Glomerular visceral epithelial cell (primary cell): ENCODE measurements at regions not wholly inside any gene's neighbourhood (a gene's known extent, or its start where the extent isn't known, plus 50 kb on each side); places are given as distances from the start of the nearest gene placed in this dataset.

ENCODE experiments used
- DNase-seq: peaks from one replicate; pipeline ENCODE4 v3.0.0-alpha.2; 2016; ENCODE audit errors: extremely low spot score

DNA sequence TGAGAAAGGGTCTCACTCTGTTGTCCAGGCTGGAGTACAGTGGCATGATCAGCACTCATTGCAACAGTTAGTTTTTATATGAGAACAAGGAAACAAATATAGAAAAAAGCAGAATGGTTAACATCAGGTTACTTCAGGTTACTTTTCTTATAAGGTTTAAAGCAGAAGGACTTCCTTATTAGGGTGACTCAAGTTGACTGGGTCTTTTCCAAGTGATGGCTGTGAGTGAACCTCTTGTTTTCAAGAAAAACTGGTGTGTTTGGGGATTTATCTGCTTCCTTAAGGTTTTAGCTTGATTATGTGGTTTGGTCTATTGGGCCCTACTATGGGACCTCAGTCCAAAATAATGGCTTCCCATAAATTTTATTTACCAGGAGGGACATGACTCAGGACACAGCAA lies 99.2 kb downstream of the ARRDC3 start:
- DNase-seq: peak; percentile 71

GRCh38 chr5:91283326-91283725 lies 99.8 kb downstream of the ARRDC3 start:
- DNase-seq: peak; percentile 33

GRCh38 chr5:91282210-91282609 lies 100.9 kb downstream of the ARRDC3 start:
- no peak for DNase-seq

DNA sequence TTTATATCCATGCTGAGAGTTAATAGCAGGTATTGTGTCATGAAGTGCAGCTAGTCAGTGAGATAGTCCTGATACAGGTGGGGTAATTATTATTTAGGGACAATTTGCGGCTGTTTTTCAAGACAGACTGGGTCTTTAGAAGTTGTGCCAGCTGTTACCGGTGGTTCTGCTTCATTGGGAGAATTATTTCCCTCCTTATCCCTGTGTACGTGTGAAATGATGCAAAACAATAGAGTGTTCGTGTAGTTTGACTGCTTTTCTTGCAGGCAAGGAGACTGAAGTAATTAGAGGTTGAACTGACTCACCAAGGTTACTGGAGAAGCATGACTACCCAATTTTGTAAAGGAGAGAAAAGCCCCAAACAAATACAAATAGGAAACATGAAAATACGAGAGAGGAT lies 101.7 kb downstream of the ARRDC3 start:
- peak; percentile 92 for DNase-seq

DNA sequence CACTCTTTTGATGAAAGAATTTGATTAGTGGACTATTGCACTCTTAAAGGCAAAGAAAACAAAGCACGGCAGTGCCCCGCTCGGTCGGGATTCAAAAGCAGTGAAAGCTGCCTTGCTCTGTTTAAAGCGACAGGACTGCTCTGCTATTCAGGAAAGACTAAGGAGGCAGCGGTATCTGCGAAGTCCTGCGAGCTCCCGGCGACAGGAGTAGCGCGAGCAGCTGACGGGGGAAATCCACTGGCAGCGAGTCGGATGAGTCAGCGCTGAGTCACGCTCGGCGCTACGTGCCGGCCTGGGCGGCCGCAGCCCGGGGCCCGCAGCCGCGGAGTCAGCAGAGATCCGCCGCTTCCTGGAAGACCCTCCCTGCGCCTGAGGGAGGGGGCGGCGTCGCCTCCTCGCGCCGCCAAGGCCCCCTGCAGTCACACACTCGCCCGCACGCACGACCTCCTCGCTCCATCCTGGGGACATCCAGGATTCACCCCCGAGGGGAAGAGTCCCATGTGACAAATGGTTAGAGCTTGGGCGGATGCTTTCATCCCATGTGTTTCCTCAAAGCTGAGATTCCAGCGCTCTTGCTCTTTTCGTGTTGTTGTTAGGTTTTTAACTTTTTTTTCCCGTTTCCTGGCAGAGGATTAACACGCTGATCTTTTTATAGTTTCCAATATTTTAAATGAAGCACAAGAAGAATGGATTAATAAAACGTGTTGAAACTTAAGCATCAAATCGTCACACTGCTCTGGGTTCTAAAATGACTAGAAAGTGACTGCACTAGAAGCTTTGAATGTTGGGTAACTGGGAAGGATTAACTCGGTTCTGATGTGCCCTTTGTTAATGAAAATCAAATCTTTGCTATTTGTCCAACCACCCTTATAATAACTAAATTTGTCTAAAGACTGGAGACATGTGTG lies 102.5 kb downstream of the ARRDC3 start:
- DNase-seq: peak; percentile 99

GRCh38 chr5:91277840-91278239 lies 105.3 kb downstream of the ARRDC3 start:
- no peak for DNase-seq

- DNase-seq: no peak
Measured at GRCh38 chr5:91277093-91277626, 106.0 kb downstream of the ARRDC3 start.

DNA sequence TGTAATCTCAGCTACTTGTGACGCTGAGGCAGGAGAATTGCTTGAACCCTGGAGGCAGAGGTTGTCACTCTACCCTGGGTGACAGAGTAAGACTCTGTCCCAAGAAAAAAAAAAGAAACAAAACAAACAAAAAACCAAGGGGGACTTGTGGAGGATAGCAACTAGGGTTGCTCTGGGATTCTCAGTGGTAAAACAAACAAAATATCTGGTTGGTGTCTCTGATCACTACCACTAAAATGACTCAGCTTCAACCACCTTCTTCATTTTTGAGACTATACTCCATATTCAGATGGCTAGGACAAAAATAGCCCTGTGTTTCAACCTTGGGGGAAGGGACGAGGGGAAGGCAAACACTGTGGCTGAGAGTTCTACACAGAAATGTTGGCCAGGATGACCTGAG lies 110.3 kb downstream of the ARRDC3 start:
- DNase-seq: peak; percentile 49

- peak; percentile 56 for DNase-seq
Measured at GRCh38 chr5:91271999-91272398, 111.1 kb downstream of the ARRDC3 start.

- no peak for DNase-seq
Measured at GRCh38 chr5:91269198-91269597, 113.9 kb downstream of the ARRDC3 start.

DNA sequence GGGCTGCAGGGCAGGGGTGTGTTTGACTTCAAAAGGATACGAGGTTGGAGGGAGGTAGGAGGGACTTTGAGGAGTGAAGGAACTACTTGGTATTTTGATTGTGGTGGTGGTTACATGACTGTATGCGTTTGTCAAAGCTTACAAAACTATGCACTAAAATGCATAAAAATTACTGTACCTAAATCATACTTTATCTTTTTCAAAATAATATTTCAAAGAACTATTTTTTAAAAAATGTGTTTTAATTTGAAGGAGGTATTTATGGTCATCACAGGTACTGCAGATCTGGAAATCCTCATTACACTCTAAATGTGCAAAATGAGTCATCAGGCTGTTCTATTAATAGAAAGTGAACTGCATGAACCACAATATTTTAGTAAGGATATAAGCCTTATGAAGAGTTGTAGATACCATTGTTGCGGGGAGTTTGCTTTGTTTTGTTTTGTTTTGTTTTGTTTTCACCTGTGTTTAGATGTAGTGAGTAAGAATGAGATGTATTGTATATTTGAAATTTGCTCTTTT lies 116.9 kb downstream of the ARRDC3 start:
- DNase-seq: peak; percentile 45

GRCh38 chr5:91264311-91265051 lies 118.6 kb downstream of the ARRDC3 start:
- no peak for DNase-seq

- DNase-seq: no peak
Measured at GRCh38 chr5:91263898-91264297, 119.2 kb downstream of the ARRDC3 start.

DNA sequence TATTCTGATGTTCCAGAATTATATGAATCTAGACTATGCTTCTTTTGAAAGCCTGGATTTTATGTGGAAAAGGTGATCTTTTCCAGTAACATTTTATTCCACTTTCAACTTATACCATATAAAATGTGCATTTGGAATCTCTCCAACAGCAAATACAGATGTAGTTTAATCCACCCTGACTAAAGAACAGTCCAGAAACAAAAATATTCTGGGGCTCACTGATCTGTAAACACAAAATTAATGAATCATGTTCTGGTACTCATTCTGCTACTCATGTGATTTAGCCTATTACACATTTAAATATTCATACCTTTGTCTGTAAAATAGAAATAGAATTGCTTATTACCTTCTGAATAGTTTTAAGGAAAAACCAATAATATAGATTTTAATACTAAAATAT lies 125.8 kb downstream of the ARRDC3 start:
- DNase-seq: no peak

DNA sequence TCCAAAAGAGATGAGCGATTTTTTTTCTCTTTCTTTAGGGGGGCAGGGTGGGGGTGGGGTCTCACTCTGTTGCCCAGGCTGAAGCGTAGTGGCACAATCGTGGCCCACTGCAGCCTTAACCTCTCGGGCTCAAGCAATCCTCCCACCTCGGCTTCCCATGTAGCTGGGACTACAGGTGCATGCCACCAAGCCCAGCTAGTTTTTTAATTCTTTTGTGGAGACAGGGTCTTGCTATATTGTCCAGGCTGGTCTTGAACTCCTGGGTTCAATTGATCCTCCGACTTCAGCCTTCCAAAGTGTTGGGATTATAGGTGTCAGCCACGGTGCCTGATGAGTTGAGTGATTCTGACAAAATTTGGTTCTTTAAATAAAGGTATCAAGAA lies 127.0 kb downstream of the ARRDC3 start:
- DNase-seq: no peak

DNA sequence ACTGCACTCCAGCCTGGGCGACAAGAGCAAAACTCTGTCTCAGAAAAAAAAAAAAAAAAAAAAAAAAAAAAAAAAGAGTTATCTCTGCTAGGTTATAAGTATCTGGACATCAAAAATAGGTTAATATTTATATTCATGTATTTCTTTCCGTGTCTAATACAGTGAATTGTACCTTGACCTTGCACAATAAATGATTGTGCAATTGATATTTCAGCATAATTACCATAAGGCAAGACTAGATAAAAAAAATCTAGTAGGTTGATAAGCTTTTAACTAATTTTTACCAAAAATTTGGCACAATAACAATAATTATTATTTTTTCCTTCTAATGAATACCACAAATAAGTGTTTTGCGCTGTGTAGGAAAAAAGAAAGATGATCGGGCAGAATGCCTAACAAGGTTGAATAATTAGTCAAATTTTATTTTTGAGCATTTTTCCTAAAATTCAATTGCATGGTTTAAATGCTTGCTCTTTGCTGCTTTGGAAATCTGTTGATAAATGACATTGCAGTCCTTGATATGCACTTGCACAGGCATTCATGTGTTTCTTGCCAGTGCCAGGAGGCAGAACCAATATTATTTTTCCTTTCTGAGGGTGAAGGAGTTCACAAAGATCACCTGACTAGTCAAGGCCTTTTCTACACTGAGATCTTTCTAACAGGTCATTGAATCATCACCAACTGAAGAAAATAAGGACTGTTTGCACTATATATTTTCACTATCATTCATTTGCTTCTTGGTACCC lies 127.5 kb downstream of the ARRDC3 start:
- no peak for DNase-seq

DNA sequence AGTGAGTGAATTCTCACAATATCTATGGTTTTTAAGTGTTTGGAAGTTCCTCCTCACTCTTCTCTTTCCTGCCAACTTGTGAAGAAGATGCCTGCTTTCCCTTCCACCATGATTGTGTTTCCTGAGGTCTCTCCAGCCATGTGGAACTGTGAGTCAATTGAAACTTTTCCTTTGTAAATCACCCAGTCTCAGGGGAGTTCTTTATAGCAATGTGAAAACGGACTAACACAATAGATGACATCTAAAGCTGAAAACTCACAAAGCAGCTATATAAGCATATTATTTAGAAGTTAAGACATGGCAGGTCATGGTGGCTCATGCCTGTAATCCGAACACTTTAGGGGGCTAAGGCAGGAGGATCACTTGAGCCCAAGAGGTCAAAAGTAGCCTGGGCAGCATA lies 130.2 kb downstream of the ARRDC3 start:
- no peak for DNase-seq

GRCh38 chr5:91245871-91246270 lies 137.2 kb downstream of the ARRDC3 start:
- DNase-seq: no peak

DNA sequence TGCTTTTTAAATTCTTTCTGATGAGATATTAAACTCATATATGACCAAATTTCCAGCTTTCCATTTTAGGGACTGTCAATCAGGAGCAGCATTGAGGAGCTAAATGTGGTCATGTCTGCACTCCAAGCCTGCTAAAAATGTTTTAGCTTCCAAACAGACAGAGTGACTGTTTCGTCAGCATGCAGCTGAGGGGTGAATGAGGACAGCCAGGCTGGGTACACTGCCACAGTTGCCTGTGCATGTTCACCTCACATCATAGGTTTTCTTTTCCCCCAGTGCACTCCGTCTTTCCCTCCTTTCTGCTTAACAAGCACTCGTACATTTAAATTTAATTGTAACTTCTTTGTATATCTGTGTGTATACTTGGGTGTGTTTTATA lies 138.1 kb downstream of the ARRDC3 start:
- no peak for DNase-seq

DNA sequence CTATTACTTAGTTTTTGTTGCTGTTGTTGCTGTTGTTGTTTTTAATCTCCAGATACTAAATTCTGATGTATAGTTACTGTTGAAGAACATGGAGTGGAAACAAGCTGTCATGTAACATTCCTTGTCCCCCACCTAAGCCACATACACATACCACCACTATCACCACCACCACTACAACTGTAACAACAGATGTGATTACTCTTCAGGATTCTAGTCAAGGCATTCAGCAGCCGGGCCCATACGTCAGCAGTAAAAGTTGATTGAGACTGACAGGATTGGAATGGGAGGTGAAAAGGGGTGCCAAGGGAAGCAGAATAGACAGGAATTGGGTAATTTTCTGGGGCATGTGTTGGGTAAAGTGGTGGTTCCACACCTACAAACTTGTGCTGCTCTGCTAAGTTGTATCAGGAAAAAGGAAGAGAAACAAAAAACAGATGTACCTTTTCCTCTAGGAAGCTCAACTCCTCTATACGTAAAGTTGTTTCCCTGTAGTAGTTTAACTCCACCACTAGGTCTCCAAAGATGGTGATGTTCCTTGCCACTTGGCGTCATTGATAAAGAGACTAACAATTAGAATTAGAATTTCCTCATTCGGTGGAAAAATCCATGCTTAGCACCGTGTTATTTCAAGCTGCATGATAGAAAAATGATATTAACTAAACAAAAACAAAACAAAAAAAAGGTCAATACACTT lies 138.6 kb downstream of the ARRDC3 start:
- no peak for DNase-seq

DNA sequence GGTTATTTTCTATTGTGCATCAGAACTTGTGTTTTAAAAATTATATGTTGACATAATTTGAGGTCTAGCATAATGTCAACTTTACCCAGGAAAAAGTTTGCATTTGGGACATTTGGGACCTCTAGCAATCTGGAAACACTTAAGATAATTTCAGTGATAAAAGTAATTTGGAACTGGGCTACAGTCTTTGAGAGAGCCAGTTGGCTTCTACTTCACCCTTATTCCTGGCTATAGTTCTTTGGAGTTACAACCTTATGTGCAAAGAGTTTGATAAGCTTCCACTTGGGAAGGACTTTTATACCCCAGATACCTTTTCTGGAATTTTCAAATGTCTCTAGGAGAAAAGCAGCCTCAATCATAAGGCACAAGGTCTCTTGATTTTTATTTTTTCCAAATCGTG lies 139.3 kb downstream of the ARRDC3 start:
- no peak for DNase-seq
